HG03175 (cell line): ENCODE measurements at regions not wholly inside any gene's neighbourhood (a gene's known extent, or its start where the extent isn't known, plus 50 kb on each side); places are given as distances from the start of the nearest gene placed in this dataset.

Experiments
- ATAC-seq: cut with Tn5 transposase; IDR thresholded peaks from one replicate; pipeline ENCODE4 v1.9.1; 2021; ENCODE audit warnings: mild to moderate bottlenecking, moderate library complexity; ENCODE audit not compliant: unreplicated experiment

- ATAC-seq, result no peak
These were observed 146.7 kb upstream of the UNC5B start for GRCh38 chr10:71065659-71066058.

- no peak for ATAC-seq
These were observed 145.8 kb upstream of the UNC5B start for GRCh38 chr10:71066600-71066999.

GRCh38 chr10:71067098-71067740 lies 145.2 kb upstream of the UNC5B start:
- ATAC-seq, result no peak

- no peak for ATAC-seq
These were observed 143.5 kb upstream of the UNC5B start for GRCh38 chr10:71068861-71069271.

- no peak for ATAC-seq
These were observed 142.3 kb upstream of the UNC5B start for GRCh38 chr10:71069909-71070666.

- ATAC-seq, result no peak
These were observed 141.6 kb upstream of the UNC5B start for GRCh38 chr10:71070741-71071140.

- ATAC-seq, result no peak
These were observed 140.1 kb upstream of the UNC5B start for GRCh38 chr10:71072131-71072822.

GRCh38 chr10:71072823-71073210 lies 139.6 kb upstream of the UNC5B start:
- ATAC-seq, result no peak

GRCh38 chr10:71073451-71074175 lies 138.8 kb upstream of the UNC5B start:
- ATAC-seq, result no peak

- no peak for ATAC-seq
These were observed 138.1 kb upstream of the UNC5B start for GRCh38 chr10:71074176-71074755.

- no peak for ATAC-seq
These were observed 137.1 kb upstream of the UNC5B start for GRCh38 chr10:71075086-71075758.

GRCh38 chr10:71075759-71076472 lies 136.5 kb upstream of the UNC5B start:
- ATAC-seq, result no peak

- no peak for ATAC-seq
These were observed 135.8 kb upstream of the UNC5B start for GRCh38 chr10:71076473-71077142.

GRCh38 chr10:71077143-71077581 lies 135.2 kb upstream of the UNC5B start:
- no peak for ATAC-seq

- no peak for ATAC-seq
These were observed 134.4 kb upstream of the UNC5B start for GRCh38 chr10:71077796-71078453.

GRCh38 chr10:71078454-71079145 lies 133.8 kb upstream of the UNC5B start:
- no peak for ATAC-seq

- no peak for ATAC-seq
These were observed 132.5 kb upstream of the UNC5B start for GRCh38 chr10:71079761-71080380.
